SU-DHL-6 (cell line): ENCODE measurements at regions not wholly inside any gene's neighbourhood (a gene's known extent, or its start where the extent isn't known, plus 50 kb on each side); places are given as distances from the start of the nearest gene placed in this dataset.

Experiments used
- H2AFZ ChIP-seq: fragments of 200-600 bp; sonication (generic); 2 replicates; pipeline ENCODE4 v1.6.1; 2014; ENCODE audit warnings: low read depth, mild to moderate bottlenecking, moderate library complexity, mixed read lengths, antibody characterized with exemption, low read length; ENCODE audit not compliant: severe bottlenecking
- H3F3A ChIP-seq: fragments of 200-600 bp; shearing (Covaris generic); 2 replicates; pipeline ENCODE4 v1.6.0; 2016; ENCODE audit warnings: antibody characterized with exemption, mild to moderate bottlenecking; ENCODE audit not compliant: insufficient read depth
- H3K27ac ChIP-seq: fragments of 200-600 bp; sonication (generic); 2 replicates; pipeline ENCODE4 v1.5.1; 2016; ENCODE audit warnings: low read depth, mild to moderate bottlenecking, low read length, moderate library complexity, mixed read lengths
- H3K27me3 ChIP-seq: fragments of 200-600 bp; sonication (generic), shearing (Covaris generic); 2 replicates; pipeline ENCODE4 v1.6.0; 2014; ENCODE audit warnings: mild to moderate bottlenecking, low read length
- H3K36me3 ChIP-seq: fragments of 200-600 bp; sonication (generic); 2 replicates; pipeline ENCODE4 v1.6.1; 2014; ENCODE audit warnings: mild to moderate bottlenecking, low read length, mixed read lengths
- H3K4me2 ChIP-seq: fragments of 300-600, 200-600 bp; shearing (Covaris generic), sonication (generic); 2 replicates; pipeline ENCODE4 v1.6.0; 2014; ENCODE audit warnings: low read length, low read depth, mild to moderate bottlenecking; ENCODE audit not compliant: poor library complexity, severe bottlenecking
- H3K4me3 ChIP-seq: fragments of 200-600 bp; sonication (generic); 2 replicates; pipeline ENCODE4 v1.5.1; 2014; ENCODE audit warnings: antibody characterized with exemption, low read length, mild to moderate bottlenecking, mixed read lengths; ENCODE audit not compliant: insufficient read depth, poor library complexity, severe bottlenecking
- H3K79me2 ChIP-seq: fragments of 200-600 bp; sonication (generic); 2 replicates; pipeline ENCODE4 v1.6.1; 2014; ENCODE audit warnings: mild to moderate bottlenecking, low read length, moderate library complexity; ENCODE audit not compliant: insufficient read depth
- H3K9ac ChIP-seq: fragments of 200-600 bp; sonication (generic); 2 replicates; pipeline ENCODE4 v1.7.0; 2014; ENCODE audit warnings: mild to moderate bottlenecking, low read length
- H3K9me2 ChIP-seq: fragments of 200-600 bp; sonication (generic); replicated peaks from 2 replicates; pipeline ENCODE4 v1.6.1; 2014; ENCODE audit warnings: low read length; ENCODE audit not compliant: insufficient read depth
- H3K9me3 ChIP-seq: fragments of 200-600 bp; sonication (generic); 2 replicates; pipeline ENCODE4 v1.6.1; 2014; ENCODE audit warnings: low read length, mixed read lengths; ENCODE audit not compliant: insufficient read depth
- H4K20me1 ChIP-seq: fragments of 200-600 bp; sonication (generic); 2 replicates; pipeline ENCODE4 v1.6.1; 2014; ENCODE audit warnings: low read depth, mild to moderate bottlenecking, antibody characterized with exemption, low read length, moderate library complexity, mixed read lengths
- EZH2phosphoT487 ChIP-seq: fragments of 200-600 bp; sonication (generic), shearing (Covaris generic); conservative IDR thresholded peaks from 2 replicates; pipeline ENCODE4 v1.6.1; 2018; ENCODE audit warnings: mild to moderate bottlenecking, antibody characterized with exemption, low read length, moderate library complexity, mixed read lengths
- TF ChIP-seq, protein P1 (sequence below): fragments of 200-600 bp; sonication (generic); IDR thresholded peaks from one replicate; pipeline ENCODE4 v1.5.1; 2017; ENCODE audit warnings: antibody characterized with exemption, mild to moderate bottlenecking, low read length, moderate library complexity; ENCODE audit not compliant: insufficient read depth, poor library complexity, severe bottlenecking

DNA sequence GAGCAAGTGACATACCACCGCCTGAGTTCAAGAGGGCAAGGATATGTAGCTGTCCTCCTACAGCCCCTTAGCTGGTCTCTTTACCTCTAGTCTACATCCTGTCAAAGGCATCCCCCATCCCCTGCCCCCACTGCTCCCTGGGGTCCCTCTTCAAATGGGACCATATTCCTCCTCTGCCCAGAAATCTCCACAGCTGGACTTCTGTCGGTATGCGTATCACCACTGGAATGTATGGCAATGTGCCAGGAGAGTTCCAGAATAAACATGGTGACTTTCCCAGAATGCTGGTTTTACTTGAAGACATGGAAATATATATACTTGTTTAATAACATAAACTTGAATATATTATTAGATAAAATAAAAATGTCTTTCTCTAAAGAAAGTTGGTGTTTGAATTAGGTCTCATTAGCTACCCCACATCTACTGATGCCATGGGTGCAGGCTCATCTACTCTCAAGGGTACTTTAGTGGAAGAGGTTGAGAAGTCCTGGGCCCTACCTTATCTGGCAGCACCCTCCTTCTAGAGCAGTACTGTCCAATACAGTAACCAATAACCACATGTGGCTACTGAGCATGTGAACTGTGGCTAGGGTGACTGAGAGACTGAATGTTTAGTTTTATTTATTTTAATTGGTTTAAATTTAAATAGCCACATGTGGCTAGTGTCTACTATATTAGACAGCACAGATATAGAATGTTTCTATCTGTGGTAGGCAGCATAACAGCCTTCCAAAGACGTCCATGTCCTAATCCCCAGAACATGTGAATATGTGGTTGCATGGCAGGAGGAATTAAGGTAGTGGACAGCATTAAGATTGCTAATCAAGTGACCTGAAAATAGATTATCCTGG is 181.7 kb upstream of the SLC30A5 start:
- Histone ChIP-seq H3K9me3 (no peaks in the 10 kb centered on the region), H3K36me3 (no peaks in the 10 kb centered on the region), H3K4me3 (no peak overlapping the region), H3K9me2 (no peaks in the 10 kb centered on the region), H3K4me2 (no peak overlapping the region), H3K27ac (no peak overlapping the region), H3K9ac (no peak overlapping the region), H4K20me1 (no peaks in the 10 kb centered on the region), H2AFZ (no peak overlapping the region), H3K27me3 (no peaks in the 10 kb centered on the region), H3K79me2 (no peaks in the 10 kb centered on the region), H3F3A (no peaks in the 10 kb centered on the region)
- TF ChIP-seq, protein P1, sequence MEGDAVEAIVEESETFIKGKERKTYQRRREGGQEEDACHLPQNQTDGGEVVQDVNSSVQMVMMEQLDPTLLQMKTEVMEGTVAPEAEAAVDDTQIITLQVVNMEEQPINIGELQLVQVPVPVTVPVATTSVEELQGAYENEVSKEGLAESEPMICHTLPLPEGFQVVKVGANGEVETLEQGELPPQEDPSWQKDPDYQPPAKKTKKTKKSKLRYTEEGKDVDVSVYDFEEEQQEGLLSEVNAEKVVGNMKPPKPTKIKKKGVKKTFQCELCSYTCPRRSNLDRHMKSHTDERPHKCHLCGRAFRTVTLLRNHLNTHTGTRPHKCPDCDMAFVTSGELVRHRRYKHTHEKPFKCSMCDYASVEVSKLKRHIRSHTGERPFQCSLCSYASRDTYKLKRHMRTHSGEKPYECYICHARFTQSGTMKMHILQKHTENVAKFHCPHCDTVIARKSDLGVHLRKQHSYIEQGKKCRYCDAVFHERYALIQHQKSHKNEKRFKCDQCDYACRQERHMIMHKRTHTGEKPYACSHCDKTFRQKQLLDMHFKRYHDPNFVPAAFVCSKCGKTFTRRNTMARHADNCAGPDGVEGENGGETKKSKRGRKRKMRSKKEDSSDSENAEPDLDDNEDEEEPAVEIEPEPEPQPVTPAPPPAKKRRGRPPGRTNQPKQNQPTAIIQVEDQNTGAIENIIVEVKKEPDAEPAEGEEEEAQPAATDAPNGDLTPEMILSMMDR, result no peak
- no peak for TF ChIP-seq EZH2phosphoT487

DNA sequence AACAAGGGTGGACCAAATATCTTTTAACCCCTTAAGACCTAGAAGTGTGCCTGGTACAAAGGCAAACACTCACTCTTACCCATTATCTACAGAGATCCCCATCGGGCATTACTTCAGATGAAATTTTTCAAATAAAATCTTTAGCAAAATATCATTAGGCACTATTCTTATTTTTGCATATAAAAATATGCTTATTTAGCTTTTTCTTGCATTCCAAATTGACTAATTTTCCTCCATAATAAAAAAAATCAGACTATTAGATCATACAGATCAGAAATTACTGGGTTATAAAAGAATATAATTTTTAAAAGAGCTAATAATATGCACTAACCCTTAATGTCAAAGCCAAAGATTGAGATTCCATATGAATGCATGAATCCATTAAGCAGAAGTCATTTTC is 178.7 kb upstream of the SLC30A5 start:
- Histone ChIP-seq H4K20me1 (no peaks in the 10 kb centered on the region), H3K27me3 (no peaks in the 10 kb centered on the region), H3F3A (no peaks in the 10 kb centered on the region), H3K4me2 (no peak overlapping the region), H3K27ac (no peak overlapping the region), H3K79me2 (no peaks in the 10 kb centered on the region), H3K36me3 (no peaks in the 10 kb centered on the region), H3K4me3 (no peak overlapping the region), H3K9me2 (no peaks in the 10 kb centered on the region), H3K9me3 (no peaks in the 10 kb centered on the region), H3K9ac (no peak overlapping the region), H2AFZ (no peak overlapping the region)
- TF ChIP-seq EZH2phosphoT487, result no peak
- TF ChIP-seq, protein P1, result no peak

DNA sequence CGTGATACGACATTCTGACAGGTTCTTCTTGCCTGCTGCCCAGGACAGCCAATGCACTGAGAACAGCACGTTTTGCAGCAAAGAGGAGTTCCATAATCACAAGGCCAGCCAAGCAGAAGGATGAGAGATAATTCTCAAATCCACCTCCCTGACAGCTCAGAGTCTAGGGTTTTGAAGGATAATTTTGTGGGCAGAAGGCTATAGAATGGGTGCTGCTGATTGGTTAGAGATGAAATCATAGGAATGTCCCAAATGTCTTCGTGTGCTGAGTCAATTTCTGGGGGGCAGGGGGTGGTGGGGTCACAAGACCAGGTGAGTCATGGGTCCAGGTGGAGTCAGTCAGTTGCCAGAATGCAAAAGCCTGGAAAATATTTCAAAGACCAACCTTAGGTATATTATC is 175.5 kb upstream of the SLC30A5 start:
- Histone ChIP-seq H3K27ac (no peak overlapping the region), H4K20me1 (no peaks in the 10 kb centered on the region), H3K79me2 (no peaks in the 10 kb centered on the region), H3K9me3 (no peaks in the 10 kb centered on the region), H3F3A (no peaks in the 10 kb centered on the region), H2AFZ (no peak overlapping the region), H3K9ac (no peak overlapping the region), H3K9me2 (no peaks in the 10 kb centered on the region), H3K4me2 (no peak overlapping the region), H3K36me3 (no peaks in the 10 kb centered on the region), H3K27me3 (no peaks in the 10 kb centered on the region), H3K4me3 (no peak overlapping the region)
- no peak for TF ChIP-seq EZH2phosphoT487
- TF ChIP-seq, protein P1, result no peak
